ENCODE measurements at regions not wholly inside any gene's neighbourhood (a gene's known extent, or its start where the extent isn't known, plus 50 kb on each side); places are given as distances from the start of the nearest gene placed in this dataset.

DNA sequence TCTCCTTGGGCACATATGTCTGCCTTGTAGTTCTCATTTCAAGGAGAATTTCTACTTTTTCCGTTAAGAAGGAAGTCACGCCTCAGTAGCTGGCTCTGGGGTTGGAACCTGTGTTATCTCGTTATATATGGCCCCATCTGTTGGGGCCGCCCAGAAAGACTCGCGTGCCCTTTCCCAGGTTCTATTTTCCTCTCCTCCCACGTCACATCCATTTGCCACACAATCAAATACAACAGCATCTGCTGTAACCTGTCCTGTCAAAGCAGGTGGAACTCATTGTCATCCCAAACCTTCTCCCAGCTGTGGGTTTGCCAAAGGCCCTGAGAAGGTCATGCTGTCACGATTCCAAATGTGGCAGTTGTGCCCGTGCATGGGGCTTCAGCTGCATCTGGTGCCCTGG is 213.1 kb upstream of the ZBED5 start:
- no peaks in the 10 kb centered on the region for H3K36me3 ChIP-seq (ENCODE audit: control insufficient read depth, insufficient read depth, low read length)
- H3K4me1 ChIP-seq (ENCODE audit: control insufficient read depth, insufficient read depth, low read length) = peaks cover 4% of the 10 kb centered on the region
- H3K4me3 ChIP-seq (ENCODE audit: low read length) = no peak overlapping the region
- no peaks in the 10 kb centered on the region for H3K27me3 ChIP-seq (ENCODE audit: control insufficient read depth, insufficient read depth, low read length)
- H3K27ac ChIP-seq (ENCODE audit: low read depth, low read length) = no peak overlapping the region
- no peak overlapping the region for H3K9ac ChIP-seq (ENCODE audit: low read length)

DNA sequence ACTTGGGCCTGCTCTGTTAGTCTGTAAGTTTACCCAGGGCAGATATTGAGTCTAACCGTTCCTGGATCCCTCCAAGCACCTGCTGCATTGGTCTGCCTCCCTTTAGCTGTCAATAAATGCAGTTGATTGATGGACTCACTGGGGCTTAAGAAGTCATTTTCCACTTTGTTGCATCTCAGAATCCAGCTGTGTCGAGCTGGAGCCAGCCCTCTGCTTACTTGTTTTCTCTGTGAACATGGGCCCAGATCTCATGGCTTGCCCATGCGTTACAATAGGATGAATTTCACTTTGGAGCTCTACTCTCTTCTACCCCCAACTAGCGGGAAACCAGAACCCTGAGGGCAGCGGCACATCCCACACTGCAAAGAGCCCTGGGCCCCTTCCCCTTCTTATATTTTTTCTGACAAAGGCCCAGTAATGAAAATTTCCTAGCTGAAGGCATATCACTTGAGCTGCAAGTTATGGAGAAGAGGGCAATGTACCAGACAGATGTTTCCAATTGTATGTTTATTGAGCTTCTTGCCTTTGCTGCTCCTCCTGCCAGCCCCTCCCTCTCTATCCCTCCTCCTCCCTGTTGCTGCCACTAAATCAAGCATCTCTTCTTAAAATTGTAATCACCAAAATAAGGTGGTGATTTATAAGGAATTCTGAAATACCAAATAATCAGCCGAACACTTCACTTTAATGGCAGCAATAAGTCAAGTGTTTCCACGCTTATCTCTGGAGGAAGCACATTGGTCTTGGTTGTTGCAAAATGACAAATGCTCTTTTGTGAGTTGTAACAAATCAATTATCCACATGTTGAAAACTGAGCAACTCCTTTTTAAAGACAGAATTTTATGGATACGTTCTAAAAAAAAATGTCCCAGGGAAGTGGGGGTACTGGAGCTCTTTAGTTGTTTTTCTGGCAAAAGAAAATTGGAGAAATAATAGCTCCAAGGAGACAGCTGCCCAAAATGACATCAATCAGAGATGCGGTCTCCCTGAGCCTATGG is 212.3 kb upstream of the ZBED5 start:
- no peaks in the 10 kb centered on the region for H3K27me3 ChIP-seq (ENCODE audit: control insufficient read depth, insufficient read depth, low read length)
- no peak overlapping the region for H3K4me3 ChIP-seq (ENCODE audit: low read length)
- H3K27ac ChIP-seq (ENCODE audit: low read depth, low read length) = no peak overlapping the region

DNA sequence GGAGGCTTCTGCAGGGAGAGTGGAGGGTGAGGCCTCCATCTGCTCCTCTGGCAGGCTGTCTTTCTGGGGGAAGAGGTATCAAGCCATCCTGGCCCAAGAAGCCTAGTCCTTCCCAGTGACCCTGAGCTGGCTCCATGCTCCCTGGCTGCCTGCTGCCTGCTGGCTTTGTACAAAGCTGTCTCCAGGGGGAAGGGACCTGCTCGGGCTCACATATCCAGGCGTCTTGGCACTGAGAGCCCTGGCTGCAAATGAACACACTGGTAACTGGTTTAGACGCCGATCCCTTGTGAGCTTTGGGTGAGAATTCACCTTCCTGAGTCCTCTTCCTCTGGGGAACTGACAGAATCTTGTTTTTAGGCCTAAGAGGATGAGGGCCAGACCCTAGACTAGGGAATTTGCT is 210.3 kb upstream of the ZBED5 start:
- no peaks in the 10 kb centered on the region for H3K27me3 ChIP-seq (ENCODE audit: control insufficient read depth, insufficient read depth, low read length)
- H3K9ac ChIP-seq (ENCODE audit: low read length) = no peak overlapping the region
- peaks cover 4% of the 10 kb centered on the region for H3K4me1 ChIP-seq (ENCODE audit: control insufficient read depth, insufficient read depth, low read length)
- H3K36me3 ChIP-seq (ENCODE audit: control insufficient read depth, insufficient read depth, low read length) = no peaks in the 10 kb centered on the region
- no peak overlapping the region for H3K27ac ChIP-seq (ENCODE audit: low read depth, low read length)
- H3K4me3 ChIP-seq (ENCODE audit: low read length) = no peak overlapping the region

More for the DNA sequence above, 212.3 kb upstream of the ZBED5 start:
- Histone ChIP-seq H3K9ac (ENCODE audit: low read length) (no peak overlapping the region), H3K4me1 (ENCODE audit: control insufficient read depth, insufficient read depth, low read length) (peaks cover 4% of the 10 kb centered on the region), H3K36me3 (ENCODE audit: control insufficient read depth, insufficient read depth, low read length) (no peaks in the 10 kb centered on the region)

DNA sequence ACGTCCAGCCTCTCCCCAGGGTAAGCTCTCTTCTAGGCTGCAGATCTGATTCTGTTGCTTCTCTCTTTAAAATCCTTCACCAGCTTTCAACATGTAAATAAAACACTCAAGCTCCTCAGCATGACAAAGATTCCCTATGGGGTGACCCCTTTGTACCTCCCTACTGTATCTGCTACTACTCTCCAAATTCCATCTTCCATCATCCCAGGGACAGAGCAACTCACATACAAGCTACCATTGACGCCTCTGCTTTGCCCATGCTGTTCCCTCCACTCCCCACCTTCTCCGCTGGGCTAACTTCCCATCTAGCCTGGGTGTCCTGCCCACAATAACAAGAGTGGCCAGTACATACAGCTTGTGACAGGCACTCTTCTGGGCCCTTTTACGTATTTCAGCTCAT is 207.5 kb upstream of the ZBED5 start:
- peaks cover 4% of the 10 kb centered on the region for H3K4me1 ChIP-seq (ENCODE audit: control insufficient read depth, insufficient read depth, low read length)
- no peak overlapping the region for H3K9ac ChIP-seq (ENCODE audit: low read length)
- no peaks in the 10 kb centered on the region for H3K36me3 ChIP-seq (ENCODE audit: control insufficient read depth, insufficient read depth, low read length)
- no peak overlapping the region for H3K27ac ChIP-seq (ENCODE audit: low read depth, low read length)
- H3K4me3 ChIP-seq (ENCODE audit: low read length) = no peak overlapping the region
- H3K27me3 ChIP-seq (ENCODE audit: control insufficient read depth, insufficient read depth, low read length) = no peaks in the 10 kb centered on the region

DNA sequence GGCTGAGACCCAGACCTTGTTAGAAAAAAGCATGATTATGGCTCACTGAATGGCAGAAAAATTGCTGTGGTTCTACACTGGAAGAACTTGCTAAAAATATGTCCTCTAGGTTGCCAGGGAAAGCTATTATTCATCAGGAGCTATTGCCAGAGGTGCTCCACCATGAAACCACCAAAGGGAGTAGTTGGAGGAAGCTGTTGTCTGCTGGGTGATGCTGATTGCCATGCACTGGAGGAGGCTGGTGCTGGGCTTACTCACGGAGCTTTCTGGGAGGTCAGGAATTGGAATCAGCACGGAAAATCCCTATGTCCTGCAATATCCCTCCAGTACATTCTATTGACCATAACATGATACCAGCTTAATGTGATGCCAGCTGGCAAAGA is 199.6 kb upstream of the ZBED5 start:
- Histone ChIP-seq H3K4me3 (ENCODE audit: low read length) (no peak overlapping the region), H3K27ac (ENCODE audit: low read depth, low read length) (no peak overlapping the region), H3K27me3 (ENCODE audit: control insufficient read depth, insufficient read depth, low read length) (no peaks in the 10 kb centered on the region), H3K4me1 (ENCODE audit: control insufficient read depth, insufficient read depth, low read length) (peaks cover 21% of the 10 kb centered on the region), H3K9ac (ENCODE audit: low read length) (no peak overlapping the region), H3K36me3 (ENCODE audit: control insufficient read depth, insufficient read depth, low read length) (no peaks in the 10 kb centered on the region)

DNA sequence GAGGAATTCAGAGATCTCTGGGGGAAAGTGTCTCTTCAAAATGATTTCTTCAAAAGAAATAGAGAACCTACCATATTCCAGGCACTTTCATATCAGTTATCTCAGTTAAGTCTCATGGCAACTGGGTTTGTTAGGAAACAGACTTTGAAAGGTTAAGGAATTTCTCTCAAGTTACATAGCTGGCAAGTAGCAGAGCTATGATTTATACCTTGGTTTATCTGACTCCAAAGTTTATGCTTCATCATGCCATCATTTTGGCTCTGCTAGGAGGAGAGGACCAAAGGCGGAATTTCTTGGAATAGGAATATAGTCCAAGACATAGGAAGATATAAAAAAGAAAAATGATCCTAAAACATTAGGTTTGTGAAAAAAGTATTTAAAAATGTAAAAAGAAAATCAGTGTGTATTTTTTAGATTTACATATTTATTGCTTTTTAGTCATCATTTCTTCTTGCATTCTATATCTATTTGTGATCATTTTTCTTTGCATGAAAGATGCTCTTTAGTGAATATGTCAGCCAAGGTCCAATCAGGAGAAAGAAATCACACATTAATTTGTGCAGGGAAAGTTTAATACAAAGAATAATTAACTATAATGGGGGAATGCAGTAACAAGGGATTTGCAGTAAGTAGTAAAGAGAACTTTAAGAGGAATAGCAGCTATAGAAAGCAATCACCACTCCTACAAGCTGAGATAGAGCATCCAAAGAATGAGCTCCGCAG is 199.1 kb upstream of the ZBED5 start:
- Histone ChIP-seq H3K27ac (ENCODE audit: low read depth, low read length) (peak overlapping the region; percentile 81), H3K27me3 (ENCODE audit: control insufficient read depth, insufficient read depth, low read length) (no peaks in the 10 kb centered on the region), H3K36me3 (ENCODE audit: control insufficient read depth, insufficient read depth, low read length) (no peaks in the 10 kb centered on the region), H3K4me1 (ENCODE audit: control insufficient read depth, insufficient read depth, low read length) (peaks cover 21% of the 10 kb centered on the region), H3K4me3 (ENCODE audit: low read length) (no peak overlapping the region), H3K9ac (ENCODE audit: low read length) (no peak overlapping the region)

DNA sequence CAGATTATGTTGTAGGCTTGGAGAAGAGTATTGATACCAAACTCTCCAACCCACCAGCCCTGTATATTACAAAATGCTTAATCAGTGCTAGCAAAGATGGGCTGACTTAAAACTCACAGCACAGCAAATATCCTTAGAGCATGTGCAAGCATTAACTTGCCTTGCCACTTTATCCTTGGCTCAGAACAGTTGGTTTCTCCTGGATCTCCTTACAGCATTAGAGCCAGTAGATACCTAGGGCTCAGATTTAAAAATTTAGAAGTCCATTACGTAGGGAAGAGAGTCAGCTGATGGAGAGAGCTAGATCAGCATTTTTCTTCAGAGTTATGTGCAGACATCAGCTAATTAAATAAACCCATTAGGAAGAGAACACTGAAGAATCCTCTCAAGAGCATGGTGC is 198.5 kb upstream of the ZBED5 start:
- no peak overlapping the region for H3K4me3 ChIP-seq (ENCODE audit: low read length)
- H3K9ac ChIP-seq (ENCODE audit: low read length) = no peak overlapping the region
- H3K4me1 ChIP-seq (ENCODE audit: control insufficient read depth, insufficient read depth, low read length) = peaks cover 17% of the 10 kb centered on the region
- H3K27me3 ChIP-seq (ENCODE audit: control insufficient read depth, insufficient read depth, low read length) = no peaks in the 10 kb centered on the region
- H3K36me3 ChIP-seq (ENCODE audit: control insufficient read depth, insufficient read depth, low read length) = no peaks in the 10 kb centered on the region
- peak overlapping the region; percentile 81 for H3K27ac ChIP-seq (ENCODE audit: low read depth, low read length)

DNA sequence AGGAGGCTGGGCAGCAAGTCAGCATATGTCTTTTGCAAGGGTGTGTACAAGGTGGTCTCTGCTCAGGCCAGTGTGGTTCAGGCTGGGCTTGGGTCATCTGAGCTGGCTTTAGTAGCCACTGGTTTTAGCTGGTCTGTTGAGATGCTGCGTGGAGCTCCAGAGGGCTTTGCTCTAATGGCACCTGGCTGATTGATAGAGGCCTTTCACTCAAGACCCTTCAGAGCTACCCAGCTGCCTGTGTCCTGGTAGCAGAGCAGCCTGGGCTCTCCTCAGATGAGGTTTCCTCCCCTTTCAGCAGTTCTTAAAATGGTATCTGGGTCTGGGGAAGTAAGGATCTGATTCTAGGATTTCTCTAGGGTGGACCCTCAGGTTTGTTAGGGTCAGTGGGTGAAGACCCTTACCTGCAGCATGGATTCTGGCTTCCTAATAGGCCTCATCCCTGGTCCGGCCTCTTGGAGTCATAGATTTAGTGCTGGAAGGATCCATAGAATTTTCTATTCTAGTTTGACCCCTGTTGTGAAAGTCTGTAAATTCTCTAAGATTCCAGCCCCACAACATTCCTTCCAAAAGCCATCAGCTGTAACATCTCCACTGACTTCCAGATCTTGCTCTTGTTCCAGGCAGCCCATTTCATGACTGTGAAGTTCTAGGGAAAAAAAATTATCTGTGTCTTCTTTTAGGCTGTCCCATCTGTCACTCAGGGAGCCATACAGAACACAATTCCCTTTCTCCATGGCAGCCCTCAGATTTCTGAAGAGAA is 190.2 kb upstream of the ZBED5 start:
- no peaks in the 10 kb centered on the region for H3K27me3 ChIP-seq (ENCODE audit: control insufficient read depth, insufficient read depth, low read length)
- no peak overlapping the region for H3K27ac ChIP-seq (ENCODE audit: low read depth, low read length)
- no peaks in the 10 kb centered on the region for H3K36me3 ChIP-seq (ENCODE audit: control insufficient read depth, insufficient read depth, low read length)
- H3K9ac ChIP-seq (ENCODE audit: low read length) = no peak overlapping the region
- peaks cover 16% of the 10 kb centered on the region for H3K4me1 ChIP-seq (ENCODE audit: control insufficient read depth, insufficient read depth, low read length)
- H3K4me3 ChIP-seq (ENCODE audit: low read length) = no peak overlapping the region

DNA sequence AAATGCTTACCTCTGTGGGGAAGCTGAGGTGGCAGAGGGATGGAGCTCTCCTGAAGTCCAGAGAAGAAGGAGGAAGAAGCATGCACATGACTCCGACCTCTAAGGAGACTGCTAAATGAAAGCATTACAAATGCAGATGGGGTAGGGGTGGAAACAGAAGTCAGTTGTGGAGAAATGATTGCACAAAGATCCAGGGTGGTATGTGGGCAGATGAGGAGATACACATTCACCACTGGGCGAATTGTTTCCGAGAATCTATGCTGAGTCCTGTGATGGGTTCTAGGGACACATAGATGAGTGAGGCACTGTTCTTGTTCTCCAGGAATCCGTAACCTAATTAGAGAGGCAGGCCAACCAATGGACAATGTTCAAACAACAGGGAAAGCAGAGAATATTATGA is 188.9 kb upstream of the ZBED5 start:
- H3K9ac ChIP-seq (ENCODE audit: low read length) = no peak overlapping the region
- H3K27me3 ChIP-seq (ENCODE audit: control insufficient read depth, insufficient read depth, low read length) = no peaks in the 10 kb centered on the region
- H3K36me3 ChIP-seq (ENCODE audit: control insufficient read depth, insufficient read depth, low read length) = no peaks in the 10 kb centered on the region
- peaks cover 16% of the 10 kb centered on the region for H3K4me1 ChIP-seq (ENCODE audit: control insufficient read depth, insufficient read depth, low read length)
- H3K4me3 ChIP-seq (ENCODE audit: low read length) = no peak overlapping the region
- no peak overlapping the region for H3K27ac ChIP-seq (ENCODE audit: low read depth, low read length)

DNA sequence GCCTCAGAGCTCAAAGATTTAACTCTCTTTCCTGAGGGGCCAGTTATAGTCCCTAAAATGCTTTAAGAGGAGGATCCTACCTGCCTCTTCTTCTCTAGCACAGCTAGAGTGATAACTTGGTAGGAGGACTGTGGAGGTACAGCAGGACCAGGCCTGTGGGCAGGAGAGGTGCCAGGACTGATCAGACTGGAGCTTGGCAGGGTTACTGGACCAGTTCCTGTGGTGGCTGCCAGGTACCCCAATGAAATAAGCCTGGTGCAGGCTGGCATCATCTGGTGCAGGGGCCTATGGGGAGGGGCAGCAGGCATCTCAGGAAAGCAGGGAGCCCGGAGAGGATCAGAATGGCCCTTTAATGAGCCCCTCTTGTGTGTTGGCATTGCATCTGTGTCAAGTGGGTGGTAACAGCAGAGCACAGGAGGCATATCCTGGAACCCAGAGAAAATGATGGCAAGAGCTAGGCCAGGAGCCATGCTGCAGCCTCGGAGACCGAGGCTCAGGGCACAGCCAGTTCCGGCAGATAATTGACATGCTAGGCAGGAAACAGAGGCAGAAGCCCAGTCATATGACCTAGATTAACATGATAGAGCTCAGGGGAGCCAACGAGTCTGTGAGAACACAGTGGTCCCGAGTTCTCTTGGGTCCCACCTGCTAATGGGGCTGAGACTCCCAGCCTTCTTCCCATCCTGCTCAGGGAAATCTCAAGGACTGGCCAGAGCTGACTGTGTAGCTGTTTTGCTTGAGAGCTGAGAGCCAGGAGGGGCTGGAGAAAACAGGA is 187.5 kb upstream of the ZBED5 start:
- peaks cover 16% of the 10 kb centered on the region for H3K4me1 ChIP-seq (ENCODE audit: control insufficient read depth, insufficient read depth, low read length)
- no peaks in the 10 kb centered on the region for H3K27me3 ChIP-seq (ENCODE audit: control insufficient read depth, insufficient read depth, low read length)
- no peaks in the 10 kb centered on the region for H3K36me3 ChIP-seq (ENCODE audit: control insufficient read depth, insufficient read depth, low read length)
- no peak overlapping the region for H3K4me3 ChIP-seq (ENCODE audit: low read length)
- H3K9ac ChIP-seq (ENCODE audit: low read length) = no peak overlapping the region
- H3K27ac ChIP-seq (ENCODE audit: low read depth, low read length) = no peak overlapping the region

DNA sequence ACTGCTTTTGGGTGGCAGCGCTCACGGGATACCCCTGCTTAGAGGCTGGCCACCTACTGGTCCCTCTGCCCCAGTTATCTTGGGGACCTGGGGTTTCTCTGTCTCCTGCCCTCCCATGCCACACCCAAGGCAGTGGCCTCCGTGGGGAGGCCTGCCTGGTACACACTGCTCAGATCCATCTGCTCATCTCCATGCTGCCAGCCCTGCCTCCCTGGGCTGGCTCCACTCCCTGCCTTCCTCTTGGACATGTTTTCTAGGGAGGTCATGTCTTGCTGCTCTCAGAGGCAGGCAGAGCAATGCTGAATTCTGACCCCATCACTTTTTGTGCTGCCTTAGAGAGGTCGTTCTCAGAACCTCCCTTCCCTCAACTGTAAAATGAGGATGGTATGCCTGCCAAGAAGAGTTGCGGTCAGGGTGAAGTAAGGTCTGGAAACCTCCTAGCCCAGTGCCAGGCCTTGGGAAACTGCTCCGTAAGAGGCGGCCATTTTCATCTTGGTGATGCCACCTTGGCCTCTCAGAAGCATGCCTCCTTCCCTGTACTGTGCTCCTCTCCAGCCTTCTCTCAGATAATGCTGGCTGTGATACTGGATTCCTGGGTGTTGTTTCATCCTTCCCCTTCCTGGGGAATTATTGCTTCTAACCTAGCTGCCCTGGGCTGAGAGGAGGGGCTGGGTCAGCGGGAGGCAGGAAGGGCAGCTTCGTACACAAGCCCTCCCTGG is 186.4 kb upstream of the ZBED5 start:
- H3K4me3 ChIP-seq (ENCODE audit: low read length) = no peak overlapping the region
- peaks cover 24% of the 10 kb centered on the region for H3K4me1 ChIP-seq (ENCODE audit: control insufficient read depth, insufficient read depth, low read length)
- no peaks in the 10 kb centered on the region for H3K27me3 ChIP-seq (ENCODE audit: control insufficient read depth, insufficient read depth, low read length)
- H3K9ac ChIP-seq (ENCODE audit: low read length) = no peak overlapping the region
- H3K36me3 ChIP-seq (ENCODE audit: control insufficient read depth, insufficient read depth, low read length) = no peaks in the 10 kb centered on the region
- no peak overlapping the region for H3K27ac ChIP-seq (ENCODE audit: low read depth, low read length)
